ENCODE measurements at regions not wholly inside any gene's neighbourhood (a gene's known extent, or its start where the extent isn't known, plus 50 kb on each side); places are given as distances from the start of the nearest gene placed in this dataset.

- TF ChIP-seq POLR2A (IDR thresholded peaks at IDR 0.05; ENCODE audit: low read depth, low read length), result no peak
- TF ChIP-seq POLR2AphosphoS5 (IDR thresholded peaks at IDR 0.05; ENCODE audit: low read depth, low read length), result no peak
- TF ChIP-seq TAF1 (IDR thresholded peaks at IDR 0.05; ENCODE audit: borderline replicate concordance, low read depth, low read length), result no peak
Observed at GRCh38 chr3:181880331-181880730, 168.6 kb downstream of the SOX2 start.

Data from GM12892 (cell line).